ENCODE measurements at regions not wholly inside any gene's neighbourhood (a gene's known extent, or its start where the extent isn't known, plus 50 kb on each side); places are given as distances from the start of the nearest gene placed in this dataset.

DNA sequence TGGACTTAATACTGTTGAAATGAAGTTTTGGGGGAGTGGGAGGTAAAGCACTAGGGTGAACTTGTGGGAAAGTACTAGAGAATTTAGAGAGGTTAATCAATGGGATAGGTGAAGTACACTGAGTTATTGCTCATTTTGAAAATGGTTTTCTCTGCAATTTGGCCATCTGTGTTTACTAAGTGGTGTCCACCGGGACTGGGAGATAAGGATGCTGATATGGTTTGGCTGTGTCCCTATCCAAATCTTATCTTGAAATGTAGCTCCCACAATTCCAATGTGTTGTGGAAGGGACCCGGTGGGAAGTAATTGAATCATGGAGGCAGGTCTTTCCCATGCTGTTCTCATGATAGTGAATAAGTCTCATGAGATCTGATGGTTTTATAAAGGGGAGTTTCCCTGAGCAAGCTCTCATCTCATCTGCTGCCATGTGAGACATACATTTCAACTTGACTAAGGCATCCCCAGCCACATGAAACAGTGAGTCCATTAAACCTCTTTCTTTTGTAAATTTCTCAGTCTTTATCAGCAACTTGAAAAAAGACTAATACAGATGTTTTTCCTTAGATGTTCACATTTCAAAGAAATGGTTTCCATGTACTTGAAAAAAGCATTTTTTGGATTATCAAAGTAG lies 1569.4 kb upstream of the PRR20A start:
- no peaks in the 10 kb centered on the region for H3K4me1 ChIP-seq (ENCODE audit: insufficient read depth, low read length, poor library complexity, severe bottlenecking)
- intact Hi-C loops (cut with micrococcal nuclease; ENCODE audit: unreplicated experiment): no loop called here
- BruUV-seq (replicated peaks): no TSS peak
- no peaks in the 10 kb centered on the region for H3K9me2 ChIP-seq (ENCODE audit: insufficient read depth, low read length)
- DNase-seq (ENCODE audit: low spot score): no peak
- H3K9me3 ChIP-seq (ENCODE audit: low read length): no peaks in the 10 kb centered on the region
- TF ChIP-seq CTCF (conservative IDR thresholded peaks at IDR 0.05; ENCODE audit: low read length) (no peak), EZH2phosphoT487 (IDR thresholded peaks at IDR 0.05; ENCODE audit: borderline replicate concordance, low read depth, low read length) (no peak)
- H3K36me3 ChIP-seq (ENCODE audit: insufficient read depth, low read length): no peaks in the 10 kb centered on the region
- H3K79me2 ChIP-seq (ENCODE audit: insufficient read depth, low read depth, low read length): no peaks in the 10 kb centered on the region
- H3K4me3 ChIP-seq (ENCODE audit: low read depth, low read length, poor library complexity, severe bottlenecking): no peak overlapping the region
- ChIA-PET POLR2A (interaction anchor here (0.6 kb wide), 1 partner anchor 1074 kb away, joined by 3 read pairs; no protein-coding TSS in a partner anchor), CTCF (ENCODE audit: unreplicated experiment) (no interaction called here)
- no peak overlapping the region for H3K27ac ChIP-seq (ENCODE audit: low read depth, low read length, poor library complexity, severe bottlenecking)
- H3K4me2 ChIP-seq (ENCODE audit: low read length): no peak overlapping the region
- no peaks in the 10 kb centered on the region for H4K20me1 ChIP-seq (ENCODE audit: insufficient read depth, low read length)
- no peak overlapping the region for H2AFZ ChIP-seq (ENCODE audit: low read length)

DNA sequence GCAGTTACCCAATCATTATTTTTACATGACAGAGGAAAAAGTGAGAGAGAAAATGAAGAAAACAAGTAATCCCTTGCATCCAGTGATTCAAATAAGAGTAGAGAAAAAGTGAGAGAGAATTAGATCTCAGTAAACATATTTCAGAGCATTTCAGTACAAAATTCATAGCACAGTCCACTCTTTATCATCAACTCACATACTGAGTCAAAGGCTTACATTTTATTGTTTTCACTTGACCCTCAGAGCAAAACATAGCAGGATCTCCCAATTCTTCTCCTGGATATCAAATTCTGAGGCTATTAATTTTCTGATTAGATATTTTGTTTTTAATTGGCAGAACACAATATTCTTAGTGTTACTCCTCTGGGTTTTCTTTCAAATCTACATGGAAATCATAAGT lies 1568.3 kb upstream of the PRR20A start:
- TF ChIP-seq CTCF (conservative IDR thresholded peaks at IDR 0.05; ENCODE audit: low read length) (no peak), EZH2phosphoT487 (IDR thresholded peaks at IDR 0.05; ENCODE audit: borderline replicate concordance, low read depth, low read length) (no peak)
- H3K9me2 ChIP-seq (ENCODE audit: insufficient read depth, low read length): no peaks in the 10 kb centered on the region
- intact Hi-C loops (cut with micrococcal nuclease; ENCODE audit: unreplicated experiment): no loop called here
- H3K27ac ChIP-seq (ENCODE audit: low read depth, low read length, poor library complexity, severe bottlenecking): no peak overlapping the region
- CTCF ChIA-PET (ENCODE audit: unreplicated experiment): no interaction called here
- POLR2A ChIA-PET: no interaction called here
- no peaks in the 10 kb centered on the region for H3K79me2 ChIP-seq (ENCODE audit: insufficient read depth, low read depth, low read length)
- no peak overlapping the region for H2AFZ ChIP-seq (ENCODE audit: low read length)
- no peaks in the 10 kb centered on the region for H3K4me1 ChIP-seq (ENCODE audit: insufficient read depth, low read length, poor library complexity, severe bottlenecking)
- BruUV-seq (replicated peaks): no TSS peak
- H3K9me3 ChIP-seq (ENCODE audit: low read length): no peaks in the 10 kb centered on the region
- H4K20me1 ChIP-seq (ENCODE audit: insufficient read depth, low read length): no peaks in the 10 kb centered on the region
- H3K4me3 ChIP-seq (ENCODE audit: low read depth, low read length, poor library complexity, severe bottlenecking): no peak overlapping the region
- DNase-seq (ENCODE audit: low spot score): no peak
- no peak overlapping the region for H3K4me2 ChIP-seq (ENCODE audit: low read length)
- H3K36me3 ChIP-seq (ENCODE audit: insufficient read depth, low read length): no peaks in the 10 kb centered on the region

DNA sequence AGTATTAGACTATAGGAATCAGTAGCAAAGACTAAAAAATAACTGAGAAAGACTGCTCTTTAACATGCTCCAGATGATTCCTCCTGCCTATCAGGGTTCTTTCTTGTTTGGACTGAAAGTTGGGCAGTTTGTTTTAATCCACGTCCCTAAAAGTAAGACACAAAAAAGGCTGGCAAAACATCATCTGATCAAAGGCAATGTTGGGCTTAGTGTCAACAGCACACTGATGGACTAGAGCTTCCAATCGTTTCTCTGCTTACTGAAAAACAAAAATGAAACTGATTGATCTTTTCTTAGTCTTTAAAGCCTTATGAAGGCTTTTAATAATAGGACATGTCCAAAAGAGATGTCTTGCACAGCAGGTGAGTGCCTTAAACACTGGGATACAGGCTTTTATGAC lies 1567.9 kb upstream of the PRR20A start:
- ChIA-PET POLR2A (interaction anchor here (0.5 kb wide), 1 partner anchor 744 kb away, joined by 3 read pairs; no protein-coding TSS in a partner anchor), CTCF (ENCODE audit: unreplicated experiment) (no interaction called here)
- Histone ChIP-seq H3K4me2 (ENCODE audit: low read length) (no peak overlapping the region), H3K4me3 (ENCODE audit: low read depth, low read length, poor library complexity, severe bottlenecking) (no peak overlapping the region), H3K79me2 (ENCODE audit: insufficient read depth, low read depth, low read length) (no peaks in the 10 kb centered on the region), H3K9me3 (ENCODE audit: low read length) (no peaks in the 10 kb centered on the region), H2AFZ (ENCODE audit: low read length) (no peak overlapping the region), H3K36me3 (ENCODE audit: insufficient read depth, low read length) (no peaks in the 10 kb centered on the region), H3K27ac (ENCODE audit: low read depth, low read length, poor library complexity, severe bottlenecking) (no peak overlapping the region), H3K9me2 (ENCODE audit: insufficient read depth, low read length) (no peaks in the 10 kb centered on the region), H3K4me1 (ENCODE audit: insufficient read depth, low read length, poor library complexity, severe bottlenecking) (no peaks in the 10 kb centered on the region), H4K20me1 (ENCODE audit: insufficient read depth, low read length) (no peaks in the 10 kb centered on the region)
- no peak for DNase-seq (ENCODE audit: low spot score)
- TF ChIP-seq EZH2phosphoT487 (IDR thresholded peaks at IDR 0.05; ENCODE audit: borderline replicate concordance, low read depth, low read length) (no peak), CTCF (conservative IDR thresholded peaks at IDR 0.05; ENCODE audit: low read length) (no peak)
- BruUV-seq (replicated peaks): no TSS peak
- intact Hi-C loops (cut with micrococcal nuclease; ENCODE audit: unreplicated experiment): no loop called here
